Nephron (organoid): ENCODE measurements at regions not wholly inside any gene's neighbourhood (a gene's known extent, or its start where the extent isn't known, plus 50 kb on each side); places are given as distances from the start of the nearest gene placed in this dataset.

Source experiments
- H3K27ac Mint-ChIP-seq, 3 experiments: 2 replicates each; pipeline ENCODE4 v1.8.0; 2020; ENCODE audit warnings: mixed read lengths in 3 of 3, mild to moderate bottlenecking in 2 of 3, moderate library complexity in 1 of 3
- H3K27me3 Mint-ChIP-seq: 2 replicates; pipeline ENCODE4 v1.8.0; 2021; ENCODE audit warnings: low read depth, mild to moderate bottlenecking, moderate library complexity, mixed read lengths
- H3K36me3 Mint-ChIP-seq: 2 replicates; pipeline ENCODE4 v1.8.0; 2020; ENCODE audit warnings: low read depth, mixed read lengths
- H3K4me1 Mint-ChIP-seq: 2 replicates; pipeline ENCODE4 v1.8.0; 2020; ENCODE audit warnings: mixed read lengths
- H3K4me3 Mint-ChIP-seq, 3 experiments: 2 replicates each; pipeline ENCODE4 v1.8.0; 2020; ENCODE audit warnings: mild to moderate bottlenecking in 3 of 3, mixed read lengths in 3 of 3, moderate library complexity in 2 of 3
- H3K9me3 Mint-ChIP-seq: 2 replicates; pipeline ENCODE4 v1.8.0; 2020; ENCODE audit warnings: mixed read lengths
- CTCF ChIP-seq, 3 experiments: fragments of 200-600 bp; sonication (generic); IDR thresholded peaks; one replicate each; pipeline ENCODE4 v1.5.0; 2021; ENCODE audit warnings: antibody characterized with exemption in 3 of 3; ENCODE audit not compliant: unreplicated experiment in 3 of 3

GRCh38 chr7:81284576-81284975, 365.7 kb upstream of the SEMA3C start:
- Mint-ChIP-seq H3K4me1 (no peaks in the 10 kb centered on the region), H3K4me3 (no peak overlapping the region), H3K27me3 (no peaks in the 10 kb centered on the region), H3K9me3 (peaks cover 5% of the 10 kb centered on the region), H3K36me3 (no peaks in the 10 kb centered on the region), H3K27ac (no peak overlapping the region)
- TF ChIP-seq CTCF (IDR thresholded peaks at IDR 0.05; ENCODE audit: unreplicated experiment in 3 of 3): no peak

GRCh38 chr7:81280531-81280930, 361.7 kb upstream of the SEMA3C start:
- Mint-ChIP-seq H3K9me3 (peaks cover 2% of the 10 kb centered on the region), H3K4me1 (no peaks in the 10 kb centered on the region), H3K36me3 (no peaks in the 10 kb centered on the region), H3K27ac (no peak overlapping the region), H3K27me3 (no peaks in the 10 kb centered on the region), H3K4me3 (no peak overlapping the region)
- no peak for TF ChIP-seq CTCF (IDR thresholded peaks at IDR 0.05; ENCODE audit: unreplicated experiment in 3 of 3)

GRCh38 chr7:81277691-81278090, 358.8 kb upstream of the SEMA3C start:
- Mint-ChIP-seq H3K36me3 (no peaks in the 10 kb centered on the region), H3K27ac (no peak overlapping the region), H3K9me3 (no peaks in the 10 kb centered on the region), H3K4me1 (no peaks in the 10 kb centered on the region), H3K4me3 (no peak overlapping the region), H3K27me3 (no peaks in the 10 kb centered on the region)
- no peak for TF ChIP-seq CTCF (IDR thresholded peaks at IDR 0.05; ENCODE audit: unreplicated experiment in 3 of 3)

- H3K27ac Mint-ChIP-seq: no peak overlapping the region
- no peak overlapping the region for H3K4me3 Mint-ChIP-seq
- H3K27me3 Mint-ChIP-seq: no peaks in the 10 kb centered on the region
- no peaks in the 10 kb centered on the region for H3K36me3 Mint-ChIP-seq
- H3K4me1 Mint-ChIP-seq: no peaks in the 10 kb centered on the region
- no peak for TF ChIP-seq CTCF (IDR thresholded peaks at IDR 0.05; ENCODE audit: unreplicated experiment in 3 of 3)
- no peaks in the 10 kb centered on the region for H3K9me3 Mint-ChIP-seq
Observed at GRCh38 chr7:81273601-81274397, 354.9 kb upstream of the SEMA3C start.

GRCh38 chr7:81272176-81272575, 353.3 kb upstream of the SEMA3C start:
- TF ChIP-seq CTCF (IDR thresholded peaks at IDR 0.05; ENCODE audit: unreplicated experiment in 3 of 3): no peak
- no peaks in the 10 kb centered on the region for H3K9me3 Mint-ChIP-seq

GRCh38 chr7:81268551-81268950, 349.7 kb upstream of the SEMA3C start:
- Mint-ChIP-seq H3K27ac (no peak overlapping the region), H3K4me1 (no peaks in the 10 kb centered on the region), H3K9me3 (peaks cover 12% of the 10 kb centered on the region), H3K4me3 (no peak overlapping the region), H3K36me3 (no peaks in the 10 kb centered on the region), H3K27me3 (no peaks in the 10 kb centered on the region)
- TF ChIP-seq CTCF (IDR thresholded peaks at IDR 0.05; ENCODE audit: unreplicated experiment in 3 of 3): no peak

More at GRCh38 chr7:81272176-81272575, 353.3 kb upstream of the SEMA3C start:
- Mint-ChIP-seq H3K36me3 (no peaks in the 10 kb centered on the region), H3K27ac (no peak overlapping the region), H3K27me3 (no peaks in the 10 kb centered on the region), H3K4me1 (no peaks in the 10 kb centered on the region), H3K4me3 (no peak overlapping the region)
